CD4-positive, alpha-beta T cell (primary cell): ENCODE measurements at regions not wholly inside any gene's neighbourhood (a gene's known extent, or its start where the extent isn't known, plus 50 kb on each side); places are given as distances from the start of the nearest gene placed in this dataset.

Source experiments
- ATAC-seq: fragments of 200-7000 bp; cut with Tn5 transposase; one replicate; pipeline ENCODE4 v1.10.0; 2022; ENCODE audit warnings: mild to moderate bottlenecking; ENCODE audit not compliant: poor library complexity
- CTCF ChIA-PET: fragments of 350-600 bp; sonication (Branson Sonifier 250); formaldehyde crosslinking; loops from one replicate; lab custom pipeline; 2021; ENCODE audit warnings: antibody characterized with exemption, inconsistent platforms; lab: Charles Lee
- POLR2A ChIA-PET: fragments of 350-600 bp; sonication (Branson Sonifier 250); formaldehyde crosslinking; loops from one replicate; lab custom pipeline; 2021; ENCODE audit warnings: antibody characterized with exemption, inconsistent platforms; lab: Charles Lee
- DNase-seq, 14 experiments: peaks; one replicate each; pipeline ENCODE4 v3.0.0-alpha.2; 2013 to 2020; ENCODE audit warnings: mixed read lengths in 2 of 14
- H3K27ac ChIP-seq, 2 donors: one replicate each; pipeline versions ENCODE4 v1.5.1 to v1.7.0; 2013; ENCODE audit warnings: low read length in 2 of 2, low read depth in 1 of 2, mild to moderate bottlenecking in 1 of 2
- H3K27me3 ChIP-seq, 2 experiments: 1 replicate in 1 of 2; 2 replicates in 1 of 2; pipeline versions ENCODE4 v1.6.1 to v1.7.0; 2013; ENCODE audit warnings: low read length in 2 of 2, control low read depth in 1 of 2, mild to moderate bottlenecking in 1 of 2, moderate library complexity in 1 of 2; ENCODE audit not compliant: insufficient read depth in 2 of 2, control insufficient read depth in 1 of 2
- H3K36me3 ChIP-seq: one replicate; pipeline ENCODE4 v1.6.1; 2013; ENCODE audit warnings: low read length, control low read depth; ENCODE audit not compliant: insufficient read depth
- H3K4me1 ChIP-seq: one replicate; pipeline ENCODE4 v1.6.1; 2013; ENCODE audit warnings: low read length, control low read depth; ENCODE audit not compliant: insufficient read depth
- H3K4me3 ChIP-seq: one replicate; pipeline ENCODE4 v1.5.1; 2013; ENCODE audit warnings: mild to moderate bottlenecking, low read length, moderate library complexity
- H3K9me3 ChIP-seq, 2 experiments: 1 replicate in 1 of 2; 2 replicates in 1 of 2; pipeline versions ENCODE4 v1.6.1 to v1.7.0; 2013; ENCODE audit warnings: low read length in 2 of 2, mild to moderate bottlenecking in 2 of 2, control low read depth in 1 of 2, moderate library complexity in 1 of 2; ENCODE audit not compliant: control insufficient read depth in 1 of 2, insufficient read depth in 1 of 2
- H3K27ac Mint-ChIP-seq: one replicate; pipeline ENCODE4 v1.8.0; 2020; ENCODE audit warnings: mixed read lengths
- H3K27me3 Mint-ChIP-seq: one replicate; pipeline ENCODE4 v1.8.0; 2021; ENCODE audit warnings: mixed read lengths
- H3K36me3 Mint-ChIP-seq: one replicate; pipeline ENCODE4 v1.8.0; 2021; ENCODE audit warnings: low read depth, mixed read lengths
- H3K4me1 Mint-ChIP-seq: one replicate; pipeline ENCODE4 v1.8.0; 2021; ENCODE audit warnings: low read depth, mixed read lengths
- H3K4me3 Mint-ChIP-seq: one replicate; pipeline ENCODE4 v1.8.0; 2020; ENCODE audit warnings: mild to moderate bottlenecking, mixed read lengths
- H3K9me3 Mint-ChIP-seq: one replicate; pipeline ENCODE4 v1.8.0; 2020; ENCODE audit warnings: mixed read lengths
- intact Hi-C, 2 experiments: fragments of 100-400 bp; cut with DNase I in 1 of 2; cut with micrococcal nuclease in 1 of 2; formaldehyde crosslinking; loops; one replicate each; pipeline versions ENCODE4 v1.15.1 to v1.9.0; 2023 to 2025; cut with DNase I, micrococcal nuclease
- TF ChIP-seq, protein P1 (sequence below): fragments of 200-600 bp; IDR thresholded peaks from one replicate; pipeline ENCODE4 v1.8.0; 2022; ENCODE audit warnings: antibody characterized with exemption, mild to moderate bottlenecking

DNA sequence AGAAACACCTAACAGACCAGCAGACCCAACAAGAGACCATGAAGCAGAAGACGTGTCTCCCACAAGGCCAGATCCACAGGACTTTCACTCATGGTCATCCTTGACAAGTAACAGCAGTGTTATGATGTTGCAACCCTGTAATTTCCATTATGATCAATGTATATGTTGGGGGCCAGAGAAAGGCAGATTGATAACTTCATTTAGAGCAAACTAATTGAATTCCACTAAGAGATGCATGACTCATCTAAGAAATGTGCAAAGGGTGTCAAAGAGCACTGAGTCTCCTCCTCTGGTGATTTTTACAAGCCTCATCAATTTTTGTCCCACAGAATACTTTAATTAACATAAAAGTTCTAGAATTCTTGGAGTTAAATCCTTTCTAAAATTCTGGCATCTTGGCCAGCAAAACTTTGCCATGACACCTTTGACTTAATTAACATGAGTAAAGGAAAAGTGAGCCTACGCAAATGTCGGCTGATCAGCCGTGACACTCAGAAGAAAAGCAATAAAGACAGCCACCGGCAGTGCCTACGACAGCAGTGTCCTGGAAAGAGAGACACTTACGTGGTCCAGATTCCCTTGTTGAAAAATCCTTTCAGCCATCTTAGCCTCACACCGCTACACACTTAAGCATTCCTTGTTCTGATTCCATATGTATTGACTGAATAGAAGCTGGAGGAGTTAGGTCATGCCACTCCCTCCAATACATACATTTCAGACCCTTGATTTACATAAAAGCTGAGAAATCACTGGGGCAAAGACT is 370.2 kb upstream of the CCDC196 start:
- ATAC-seq (no peak), DNase-seq (no peak)
- Mint-ChIP-seq H3K36me3 (no peaks in the 10 kb centered on the region), H3K9me3 (no peaks in the 10 kb centered on the region), H3K4me1 (no peaks in the 10 kb centered on the region), H3K27ac (no peak overlapping the region), H3K27me3 (peaks cover 3% of the 10 kb centered on the region), H3K4me3 (no peak overlapping the region)
- no peaks in the 10 kb centered on the region for H3K9me3 ChIP-seq
- no peak overlapping the region for H3K27ac ChIP-seq
- H3K36me3 ChIP-seq = no peaks in the 10 kb centered on the region
- POLR2A ChIA-PET = no interaction called here
- no peak overlapping the region for H3K4me3 ChIP-seq
- intact Hi-C loops = no loop called here
- H3K27me3 ChIP-seq = no peaks in the 10 kb centered on the region
- CTCF ChIA-PET = no interaction called here
- H3K4me1 ChIP-seq = no peaks in the 10 kb centered on the region
- TF ChIP-seq, protein P1, sequence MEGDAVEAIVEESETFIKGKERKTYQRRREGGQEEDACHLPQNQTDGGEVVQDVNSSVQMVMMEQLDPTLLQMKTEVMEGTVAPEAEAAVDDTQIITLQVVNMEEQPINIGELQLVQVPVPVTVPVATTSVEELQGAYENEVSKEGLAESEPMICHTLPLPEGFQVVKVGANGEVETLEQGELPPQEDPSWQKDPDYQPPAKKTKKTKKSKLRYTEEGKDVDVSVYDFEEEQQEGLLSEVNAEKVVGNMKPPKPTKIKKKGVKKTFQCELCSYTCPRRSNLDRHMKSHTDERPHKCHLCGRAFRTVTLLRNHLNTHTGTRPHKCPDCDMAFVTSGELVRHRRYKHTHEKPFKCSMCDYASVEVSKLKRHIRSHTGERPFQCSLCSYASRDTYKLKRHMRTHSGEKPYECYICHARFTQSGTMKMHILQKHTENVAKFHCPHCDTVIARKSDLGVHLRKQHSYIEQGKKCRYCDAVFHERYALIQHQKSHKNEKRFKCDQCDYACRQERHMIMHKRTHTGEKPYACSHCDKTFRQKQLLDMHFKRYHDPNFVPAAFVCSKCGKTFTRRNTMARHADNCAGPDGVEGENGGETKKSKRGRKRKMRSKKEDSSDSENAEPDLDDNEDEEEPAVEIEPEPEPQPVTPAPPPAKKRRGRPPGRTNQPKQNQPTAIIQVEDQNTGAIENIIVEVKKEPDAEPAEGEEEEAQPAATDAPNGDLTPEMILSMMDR = no peak

- Mint-ChIP-seq H3K4me3 (no peak overlapping the region), H3K36me3 (no peaks in the 10 kb centered on the region), H3K27me3 (peaks cover 4% of the 10 kb centered on the region), H3K27ac (no peak overlapping the region), H3K9me3 (no peaks in the 10 kb centered on the region), H3K4me1 (no peaks in the 10 kb centered on the region)
- POLR2A ChIA-PET = no interaction called here
- no peak for DNase-seq
- ATAC-seq = no peak
- no peaks in the 10 kb centered on the region for H3K9me3 ChIP-seq
- H3K36me3 ChIP-seq = no peaks in the 10 kb centered on the region
- CTCF ChIA-PET = no interaction called here
- no peak overlapping the region for H3K27ac ChIP-seq
- H3K4me3 ChIP-seq = no peak overlapping the region
- H3K4me1 ChIP-seq = no peaks in the 10 kb centered on the region
- TF ChIP-seq, protein P1 = no peak
- no peaks in the 10 kb centered on the region for H3K27me3 ChIP-seq
- intact Hi-C loops = no loop called here
These were observed 369.4 kb upstream of the CCDC196 start for GRCh38 chr14:66116732-66117131.

GRCh38 chr14:66117600-66117999 is 368.6 kb upstream of the CCDC196 start:
- Histone ChIP-seq H3K4me3 (no peak overlapping the region), H3K27ac (no peak overlapping the region), H3K27me3 (no peaks in the 10 kb centered on the region), H3K36me3 (no peaks in the 10 kb centered on the region), H3K4me1 (no peaks in the 10 kb centered on the region), H3K9me3 (no peaks in the 10 kb centered on the region)
- Mint-ChIP-seq H3K36me3 (no peaks in the 10 kb centered on the region), H3K4me3 (no peak overlapping the region), H3K27me3 (peaks cover 4% of the 10 kb centered on the region), H3K4me1 (no peaks in the 10 kb centered on the region), H3K27ac (no peak overlapping the region), H3K9me3 (no peaks in the 10 kb centered on the region)
- CTCF ChIA-PET = interaction anchor here (0.6 kb wide), 1 partner anchor 447 kb away, joined by 3 read pairs; no protein-coding TSS in a partner anchor
- no peak for ATAC-seq
- TF ChIP-seq, protein P1 = no peak
- intact Hi-C loops = no loop called here
- DNase-seq = no peak
- POLR2A ChIA-PET = no interaction called here
